GM12878 (cell line): ENCODE measurements at regions not wholly inside any gene's neighbourhood (a gene's known extent, or its start where the extent isn't known, plus 50 kb on each side); places are given as distances from the start of the nearest gene placed in this dataset.

Source experiments
- ATAC-seq: fragments of 200-7000 bp; cut with Tn5 transposase; 3 replicates; pipeline ENCODE4 v1.9.1; 2020; ENCODE audit warnings: mild to moderate bottlenecking, moderate library complexity
- BruUV-seq: library from RNA; stranded (reverse); fragments of 400-500 nt; replicated peaks from 2 replicates; lab custom pipeline; 2021; lab: Mats Ljungman, UMichigan
- CTCF ChIA-PET: fragments of 300-600 bp; sonication (Branson Sonifier 250); formaldehyde crosslinking; extraction: SDS; loops from one replicate; lab custom pipeline; 2021; ENCODE audit warnings: inconsistent platforms; lab: Yijun Ruan, JAX
- POLR2A ChIA-PET: fragments of 350-600 bp; formaldehyde crosslinking; extraction: SDS; loops from one replicate; lab custom pipeline; 2021; ENCODE audit warnings: inconsistent platforms; lab: Charles Lee
- RAD21 ChIA-PET: fragments of 300-600 bp; sonication (Branson Sonifier 250); formaldehyde crosslinking; loops from one replicate; lab custom pipeline; 2023; ENCODE audit warnings: antibody characterized with exemption; ENCODE audit not compliant: unreplicated experiment; lab: Charles Lee
- SMC1A ChIA-PET: fragments of 300-600 bp; sonication (Branson Sonifier 250); formaldehyde crosslinking; loops from one replicate; lab custom pipeline; 2023; ENCODE audit not compliant: unreplicated experiment, uncharacterized antibody; lab: Charles Lee
- DNase-seq: peaks from one replicate; pipeline ENCODE4 v3.0.0-alpha.2; 2011; ENCODE audit warnings: low read depth, low spot score
- FAIRE-seq: peaks from 3 replicates; lab custom pipeline; 2011; peaks lifted over from hg19 to GRCh38; lab: Jason Lieb, UNC
- H2AFZ ChIP-seq: 2 replicates; pipeline ENCODE4 v1.6.0; 2011; ENCODE audit warnings: low read depth, low read length, control low read depth; ENCODE audit not compliant: control insufficient read depth
- H3K27ac ChIP-seq: 2 replicates; pipeline ENCODE4 v1.5.1; 2011; ENCODE audit warnings: control low read depth; ENCODE audit not compliant: control insufficient read depth, insufficient read depth
- H3K27me3 ChIP-seq, 2 experiments: replicated peaks in 1 of 2; 2 replicates each; pipeline versions ENCODE4 v1.6.0 to v1.6.1; 2011; ENCODE audit warnings: low read length in 1 of 2; ENCODE audit not compliant: control insufficient read depth in 2 of 2, insufficient read depth in 2 of 2
- H3K36me3 ChIP-seq, 2 experiments: 2 replicates each; pipeline ENCODE4 v1.5.1; 2011; ENCODE audit warnings: low read length in 1 of 2; ENCODE audit not compliant: control insufficient read depth in 2 of 2, insufficient read depth in 2 of 2
- H3K4me1 ChIP-seq: 2 replicates; pipeline ENCODE4 v1.6.1; 2011; ENCODE audit warnings: mild to moderate bottlenecking, low read length, moderate library complexity, mixed read lengths; ENCODE audit not compliant: control insufficient read depth, insufficient read depth
- H3K4me2 ChIP-seq: 2 replicates; pipeline ENCODE4 v1.6.0; 2011; ENCODE audit warnings: control low read depth; ENCODE audit not compliant: control insufficient read depth, insufficient read depth
- H3K4me3 ChIP-seq: fragments of 200-600 bp; sonication (generic); 2 replicates; pipeline ENCODE4 v1.5.1; 2016
- H3K79me2 ChIP-seq: 2 replicates; pipeline ENCODE4 v1.6.0; 2011; ENCODE audit warnings: low read length; ENCODE audit not compliant: control insufficient read depth, insufficient read depth
- H3K9ac ChIP-seq: 2 replicates; pipeline ENCODE4 v1.8.0; 2011; ENCODE audit warnings: low read length, control low read depth, mixed read lengths; ENCODE audit not compliant: control insufficient read depth, insufficient read depth
- H3K9me3 ChIP-seq: replicated peaks from 3 replicates; pipeline ENCODE4 v1.5.1; 2011; ENCODE audit warnings: mild to moderate bottlenecking, low read length; ENCODE audit not compliant: control insufficient read depth, insufficient read depth
- H4K20me1 ChIP-seq: 2 replicates; pipeline ENCODE4 v1.6.0; 2011; ENCODE audit not compliant: control insufficient read depth, insufficient read depth
- NRF1 ChIP-seq: conservative IDR thresholded peaks from 2 replicates; pipeline ENCODE4 v1.6.1; 2011; ENCODE audit warnings: mild to moderate bottlenecking, low read depth, low read length, improper control_type of control experiment
- PAX8 ChIP-seq: fragments of 450-650 bp; IDR thresholded peaks from 2 replicates; pipeline ENCODE4 v1.6.1; 2017; ENCODE audit warnings: mild to moderate bottlenecking, moderate library complexity
- SMC3 ChIP-seq: IDR thresholded peaks from 2 replicates; pipeline ENCODE4 v1.6.1; 2011; ENCODE audit warnings: low read length, improper control_type of control experiment, borderline replicate concordance
- SREBF2 ChIP-seq: IDR thresholded peaks from 2 replicates; pipeline ENCODE4 v1.6.1; 2012; ENCODE audit warnings: mild to moderate bottlenecking, low read length
- SUZ12 ChIP-seq: fragments of 200-600 bp; sonication (generic); IDR thresholded peaks from one replicate; pipeline ENCODE4 v1.6.1; 2018; ENCODE audit warnings: antibody characterized with exemption, mild to moderate bottlenecking; ENCODE audit not compliant: unreplicated experiment
- TCF12 ChIP-seq: IDR thresholded peaks from 2 replicates; pipeline ENCODE4 v1.6.1; 2011; ENCODE audit warnings: low read depth, mild to moderate bottlenecking, low read length
- ZSCAN29 ChIP-seq: fragments of 450-650 bp; IDR thresholded peaks from 2 replicates; pipeline ENCODE4 v1.6.1; 2017; ENCODE audit warnings: mild to moderate bottlenecking, moderate library complexity
- WGBS: methylation state at CpG from one replicate; pipeline ENCODE4 v1.1.6; 2016; ENCODE audit warnings: low lambda C conversion rate; ENCODE audit not compliant: insufficient replicate concordance, insufficient coverage; ENCODE audit errors: missing lambda C conversion rate; 5-methylcytosine and 5-hydroxymethylcytosine counted together
- in situ Hi-C: fragments of 300-500 bp; cut with MboI; formaldehyde crosslinking; loops from 9 replicates; pipeline ENCODE4 v1.14.3; 2018; ENCODE audit warnings: mixed read lengths
- intact Hi-C: fragments of 100-400 bp; cut with micrococcal nuclease; formaldehyde crosslinking; loops from one replicate; pipeline ENCODE4 v1.14.2; 2022; ENCODE audit not compliant: unreplicated experiment
- TF ChIP-seq, protein P1 (sequence below): fragments of 450-650 bp; IDR thresholded peaks from 2 replicates; pipeline ENCODE4 v1.6.1; 2016; ENCODE audit warnings: mild to moderate bottlenecking, moderate library complexity, borderline replicate concordance

- Histone ChIP-seq H3K79me2 (no peaks in the 10 kb centered on the region), H3K4me1 (no peaks in the 10 kb centered on the region), H3K9ac (no peak overlapping the region), H3K27me3 (no peaks in the 10 kb centered on the region), H3K4me3 (no peak overlapping the region), H3K36me3 (no peaks in the 10 kb centered on the region), H3K27ac (no peak overlapping the region), H2AFZ (no peak overlapping the region), H4K20me1 (no peaks in the 10 kb centered on the region), H3K4me2 (no peak overlapping the region), H3K9me3 (no peaks in the 10 kb centered on the region)
- ChIA-PET RAD21 (no interaction called here), CTCF (interaction anchor here (0.6 kb wide), 1 partner anchor 490 kb away, joined by 3 read pairs; no protein-coding TSS in a partner anchor), SMC1A (no interaction called here), POLR2A (no interaction called here)
- ATAC-seq, result no peak
- BruUV-seq, result no TSS peak
- FAIRE-seq, result no peak
- no peak for DNase-seq
- intact Hi-C loops, result no loop called here
- under 1% methylated on average over 7 of the region's 7 CpGs for WGBS
- TF ChIP-seq NRF1, result no peak
- no peak for TF ChIP-seq PAX8
- no peak for TF ChIP-seq SUZ12
- no peak for TF ChIP-seq SREBF2
- no peak for TF ChIP-seq TCF12
- no peak for TF ChIP-seq ZSCAN29
- TF ChIP-seq, protein P1, sequence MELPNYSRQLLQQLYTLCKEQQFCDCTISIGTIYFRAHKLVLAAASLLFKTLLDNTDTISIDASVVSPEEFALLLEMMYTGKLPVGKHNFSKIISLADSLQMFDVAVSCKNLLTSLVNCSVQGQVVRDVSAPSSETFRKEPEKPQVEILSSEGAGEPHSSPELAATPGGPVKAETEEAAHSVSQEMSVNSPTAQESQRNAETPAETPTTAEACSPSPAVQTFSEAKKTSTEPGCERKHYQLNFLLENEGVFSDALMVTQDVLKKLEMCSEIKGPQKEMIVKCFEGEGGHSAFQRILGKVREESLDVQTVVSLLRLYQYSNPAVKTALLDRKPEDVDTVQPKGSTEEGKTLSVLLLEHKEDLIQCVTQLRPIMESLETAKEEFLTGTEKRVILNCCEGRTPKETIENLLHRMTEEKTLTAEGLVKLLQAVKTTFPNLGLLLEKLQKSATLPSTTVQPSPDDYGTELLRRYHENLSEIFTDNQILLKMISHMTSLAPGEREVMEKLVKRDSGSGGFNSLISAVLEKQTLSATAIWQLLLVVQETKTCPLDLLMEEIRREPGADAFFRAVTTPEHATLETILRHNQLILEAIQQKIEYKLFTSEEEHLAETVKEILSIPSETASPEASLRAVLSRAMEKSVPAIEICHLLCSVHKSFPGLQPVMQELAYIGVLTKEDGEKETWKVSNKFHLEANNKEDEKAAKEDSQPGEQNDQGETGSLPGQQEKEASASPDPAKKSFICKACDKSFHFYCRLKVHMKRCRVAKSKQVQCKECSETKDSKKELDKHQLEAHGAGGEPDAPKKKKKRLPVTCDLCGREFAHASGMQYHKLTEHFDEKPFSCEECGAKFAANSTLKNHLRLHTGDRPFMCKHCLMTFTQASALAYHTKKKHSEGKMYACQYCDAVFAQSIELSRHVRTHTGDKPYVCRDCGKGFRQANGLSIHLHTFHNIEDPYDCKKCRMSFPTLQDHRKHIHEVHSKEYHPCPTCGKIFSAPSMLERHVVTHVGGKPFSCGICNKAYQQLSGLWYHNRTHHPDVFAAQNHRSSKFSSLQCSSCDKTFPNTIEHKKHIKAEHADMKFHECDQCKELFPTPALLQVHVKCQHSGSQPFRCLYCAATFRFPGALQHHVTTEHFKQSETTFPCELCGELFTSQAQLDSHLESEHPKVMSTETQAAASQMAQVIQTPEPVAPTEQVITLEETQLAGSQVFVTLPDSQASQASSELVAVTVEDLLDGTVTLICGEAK, result no peak
- no peak for TF ChIP-seq SMC3
- in situ Hi-C loops, result no loop called here
Observed at GRCh38 chr7:42573881-42574672, 337.1 kb upstream of the GLI3 start.
